K562 (cell line): ENCODE measurements at regions not wholly inside any gene's neighbourhood (a gene's known extent, or its start where the extent isn't known, plus 50 kb on each side); places are given as distances from the start of the nearest gene placed in this dataset.
A peak's percentile ranks its signal among the peaks of the same experiment; 100 is the strongest.

Experiments used
- ATAC-seq: fragments of 200-7000 bp; cut with Tn5 transposase; 3 replicates; pipeline ENCODE4 v1.9.1; 2020; ENCODE audit warnings: moderate library complexity
- BruUV-seq: library from RNA; stranded (reverse); fragments of 400-500 nt; replicated peaks from 2 replicates; lab custom pipeline; 2021; lab: Mats Ljungman, UMichigan
- CTCF ChIA-PET: fragments of 300-600 bp; formaldehyde crosslinking; extraction: SDS; loops from one replicate; lab custom pipeline; 2021; ENCODE audit warnings: low intra/inter-chr PET ratio; lab: Yijun Ruan, JAX
- POLR2A ChIA-PET: fragments of 300-600, 350-650 bp; sonication (Branson Sonifier 250); formaldehyde crosslinking; extraction: SDS; loops from one replicate; lab custom pipeline; 2021; ENCODE audit warnings: antibody characterized with exemption, inconsistent platforms; lab: Yijun Ruan, JAX
- DNase-seq, 4 experiments: peaks; one replicate each; pipeline versions ENCODE4 v3.0.0 to v3.0.0-alpha.2; 2011 to 2018; ENCODE audit warnings: low spot score in 3 of 4, mixed read lengths in 3 of 4; ENCODE audit errors: extremely low read depth in 1 of 4
- FAIRE-seq: peaks from 2 replicates; lab custom pipeline; 2011; peaks lifted over from hg19 to GRCh38; lab: Jason Lieb, UNC
- H2AFZ ChIP-seq: 2 replicates; pipeline ENCODE4 v1.6.0; 2011; ENCODE audit warnings: low read depth, low read length, control low read depth, inconsistent platforms
- H3K27ac ChIP-seq: fragments of 200-600 bp; 3 replicates; pipeline ENCODE4 v1.8.0; 2011; ENCODE audit warnings: low read depth, mild to moderate bottlenecking, control low read depth, inconsistent platforms, low read length, moderate library complexity, mixed read lengths; ENCODE audit errors: extremely low read depth
- H3K27me3 ChIP-seq, 2 experiments: fragments of 300-600 bp in 1 of 2; 2 replicates in 1 of 2; 3 replicates in 1 of 2; pipeline versions ENCODE4 v1.6.0 to v1.8.0; 2011; ENCODE audit warnings: inconsistent platforms in 2 of 2, low read length in 2 of 2, mild to moderate bottlenecking in 1 of 2, mixed read lengths in 1 of 2, moderate library complexity in 1 of 2; ENCODE audit not compliant: control insufficient read depth in 2 of 2, insufficient read depth in 2 of 2
- H3K36me3 ChIP-seq: fragments of 300-600 bp; 3 replicates; pipeline ENCODE4 v1.8.0; 2011; ENCODE audit warnings: mild to moderate bottlenecking, low read length, inconsistent platforms; ENCODE audit not compliant: control insufficient read depth, insufficient read depth
- H3K4me1 ChIP-seq, 2 experiments: fragments of 200-600 bp in 1 of 2; replicated peaks in 1 of 2; 2 replicates in 1 of 2; 3 replicates in 1 of 2; pipeline versions ENCODE4 v1.5.1 to v1.8.0; 2011; ENCODE audit warnings: inconsistent platforms in 2 of 2, low read length in 2 of 2, mild to moderate bottlenecking in 1 of 2, mixed read lengths in 1 of 2, moderate library complexity in 1 of 2; ENCODE audit not compliant: control insufficient read depth in 2 of 2, insufficient read depth in 2 of 2
- H3K4me2 ChIP-seq: 2 replicates; pipeline ENCODE4 v1.6.1; 2011; ENCODE audit warnings: low read length, control low read depth, inconsistent platforms, mixed read lengths; ENCODE audit not compliant: insufficient read depth
- H3K4me3 ChIP-seq: fragments of 200-600 bp; sonication (generic), shearing (Covaris generic); 2 replicates; pipeline ENCODE4 v1.5.1; 2016; ENCODE audit warnings: control low read depth, inconsistent platforms
- H3K79me2 ChIP-seq: fragments of 200-600 bp; 3 replicates; pipeline ENCODE4 v1.8.0; 2011; ENCODE audit warnings: low read length, inconsistent platforms; ENCODE audit not compliant: control insufficient read depth, insufficient read depth
- H3K9ac ChIP-seq, 2 experiments: 2 replicates each; pipeline versions ENCODE4 v1.6.0 to v1.6.1; 2011; ENCODE audit warnings: low read depth in 2 of 2, low read length in 2 of 2, control low read depth in 1 of 2, inconsistent platforms in 1 of 2, mild to moderate bottlenecking in 1 of 2, mixed read lengths in 1 of 2; ENCODE audit not compliant: insufficient read depth in 1 of 2
- H3K9me1 ChIP-seq: one replicate; pipeline ENCODE4 v1.6.0; 2011; ENCODE audit warnings: inconsistent platforms, mild to moderate bottlenecking, low read length, moderate library complexity; ENCODE audit not compliant: control insufficient read depth, insufficient read depth
- H3K9me3 ChIP-seq: replicated peaks from 2 replicates; pipeline ENCODE4 v1.5.1; 2011; ENCODE audit warnings: low read depth, low read length, inconsistent platforms; ENCODE audit not compliant: control insufficient read depth, insufficient read depth
- H4K20me1 ChIP-seq: replicated peaks from 2 replicates; pipeline ENCODE4 v1.6.1; 2011; ENCODE audit warnings: low read length, inconsistent platforms, mixed read lengths; ENCODE audit not compliant: control insufficient read depth, insufficient read depth
- ESRRA ChIP-seq: fragments of 450-650 bp; IDR thresholded peaks from 2 replicates; pipeline ENCODE4 v1.6.1; 2014; ENCODE audit warnings: low read depth, mild to moderate bottlenecking, moderate library complexity, borderline replicate concordance
- NCOR1 ChIP-seq: fragments of 450-650 bp; IDR thresholded peaks from 2 replicates; pipeline ENCODE4 v1.6.1; 2016; ENCODE audit warnings: mild to moderate bottlenecking, moderate library complexity
- TFE3 ChIP-seq: fragments of 450-650 bp; formaldehyde crosslinking; IDR thresholded peaks from 2 replicates; pipeline ENCODE4 v1.4.0; 2020; ENCODE audit warnings: mild to moderate bottlenecking, mixed read lengths
- ZC3H4 ChIP-seq: sonication (generic); formaldehyde crosslinking; IDR thresholded peaks from 2 replicates; pipeline ENCODE4 v1.9.0; 2021; ENCODE audit warnings: missing genetic modification reagents, borderline replicate concordance
- ZFP36 ChIP-seq: fragments of 150-350 bp; IDR thresholded peaks from 2 replicates; pipeline ENCODE4 v1.6.1; 2018; ENCODE audit warnings: low read length, low read depth; ENCODE audit not compliant: partially characterized antibody
- WGBS: fragments of 100-300 bp; shearing (Covaris generic); methylation state at CpG from one replicate; pipeline ENCODE4 v1.1.6; 2016; ENCODE audit warnings: low coverage, mixed read lengths; ENCODE audit not compliant: insufficient coverage; ENCODE audit errors: missing lambda C conversion rate; 5-methylcytosine and 5-hydroxymethylcytosine counted together
- in situ Hi-C: fragments of 300-500 bp; cut with MboI; formaldehyde crosslinking; loops from 4 replicates; pipeline ENCODE4 v1.15.0; 2018; ENCODE audit warnings: inconsistent platforms, mixed read lengths
- intact Hi-C: fragments of 100-400 bp; cut with micrococcal nuclease; formaldehyde crosslinking; loops from 2 replicates; pipeline ENCODE4 v1.14.2; 2022

GRCh38 chr1:30045304-30046090, 677.9 kb downstream of the MATN1 start:
- FAIRE-seq (no peak), DNase-seq (no peak), ATAC-seq (no peak)
- 0 out of 2 replicates have a peak, but pooled peaks cover 3% of the 10 kb centered on the region for H4K20me1 ChIP-seq
- no peak overlapping the region for H2AFZ ChIP-seq
- no peaks in the 10 kb centered on the region for H3K4me1 ChIP-seq
- H3K9me1 ChIP-seq, result no peaks in the 10 kb centered on the region
- H3K9me3 ChIP-seq, result no peaks in the 10 kb centered on the region
- WGBS, result 0% methylated on average over 4 of the region's 4 CpGs
- H3K27ac ChIP-seq, result no peak overlapping the region
- H3K36me3 ChIP-seq, result no peaks in the 10 kb centered on the region
- no peaks in the 10 kb centered on the region for H3K79me2 ChIP-seq
- CTCF ChIA-PET, result no interaction called here
- intact Hi-C loops (no loop called here), in situ Hi-C loops (no loop called here)
- peak; percentile 67 for TF ChIP-seq TFE3 (CRISPR knock-in tag)
- TF ChIP-seq ESRRA, result peak; percentile 22; the same call in 1 of the 2 replicates
- no peak for TF ChIP-seq ZC3H4 (CRISPR knock-in tag)
- TF ChIP-seq NCOR1, result no peak
- peak; percentile 6 for TF ChIP-seq ZFP36
- H3K4me2 ChIP-seq, result no peak overlapping the region
- POLR2A ChIA-PET, result interaction anchor here (1.0 kb wide), 1 partner anchor 12 kb away, joined by 3 read pairs; no protein-coding TSS in a partner anchor
- no peak overlapping the region for H3K4me3 ChIP-seq
- peaks cover 0 to 5% of the 10 kb centered on the region in 2 experiments; a peak in 1 of 5 replicates for H3K27me3 ChIP-seq
- no TSS peak for BruUV-seq
- no peak overlapping the region; a peak in 1 of 4 replicates for H3K9ac ChIP-seq
